ENCODE measurements at regions not wholly inside any gene's neighbourhood (a gene's known extent, or its start where the extent isn't known, plus 50 kb on each side); places are given as distances from the start of the nearest gene placed in this dataset.
A peak's percentile ranks its signal among the peaks of the same experiment; 100 is the strongest.

DNA sequence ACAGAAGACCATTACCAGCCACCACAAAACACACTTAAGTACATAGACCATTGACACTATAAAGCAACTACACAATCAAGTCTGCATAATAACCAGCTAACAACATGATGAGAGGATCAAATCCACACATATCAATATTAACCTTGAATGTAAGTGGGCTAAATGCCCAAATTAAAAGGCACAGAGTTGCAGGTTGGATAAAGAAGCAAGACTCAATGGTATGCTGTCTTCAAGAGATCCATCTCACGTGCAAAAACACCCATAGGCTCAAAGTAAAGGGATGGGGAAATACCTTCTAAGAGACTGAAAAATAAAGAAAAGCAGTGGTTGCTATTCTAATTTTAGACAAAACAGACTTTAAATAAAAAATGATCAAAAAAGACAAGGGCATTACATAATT, 113.6 kb upstream of the CD180 start:
- Histone ChIP-seq H3K36me3 (ENCODE audit: control insufficient read depth in 2 of 2, insufficient read depth in 1 of 2, low read length in 2 of 2) (no peaks in the 10 kb centered on the region), H3K9me3 (ENCODE audit: control insufficient read depth, insufficient read depth, low read depth, low read length) (no peaks in the 10 kb centered on the region), H3K4me1 (ENCODE audit: control insufficient read depth, insufficient read depth, low read length) (no peaks in the 10 kb centered on the region), H3K4me3 (ENCODE audit: low read depth, low read length) (no peak overlapping the region), H3K27ac (ENCODE audit: extremely low read depth, low read depth, low read length) (no peak overlapping the region)
- ChIA-PET CTCF (no interaction called here), POLR2A (no interaction called here)
- TF ChIP-seq SETDB1 (IDR thresholded peaks at IDR 0.05; ENCODE audit: insufficient read length, low read length) (peak; percentile 53), ZNF664 (tag by site-specific recombination; IDR thresholded peaks at IDR 0.05) (no peak), MZF1 (tag by site-specific recombination; IDR thresholded peaks at IDR 0.05; ENCODE audit: borderline replicate concordance) (no peak), ZNF292 (tag by site-specific recombination; IDR thresholded peaks at IDR 0.05; ENCODE audit: borderline replicate concordance, low read depth) (no peak), ZNF529 (tag by site-specific recombination; IDR thresholded peaks at IDR 0.05; ENCODE audit: insufficient replicate concordance) (peak; percentile 70)
- TF ChIP-seq, protein P1, sequence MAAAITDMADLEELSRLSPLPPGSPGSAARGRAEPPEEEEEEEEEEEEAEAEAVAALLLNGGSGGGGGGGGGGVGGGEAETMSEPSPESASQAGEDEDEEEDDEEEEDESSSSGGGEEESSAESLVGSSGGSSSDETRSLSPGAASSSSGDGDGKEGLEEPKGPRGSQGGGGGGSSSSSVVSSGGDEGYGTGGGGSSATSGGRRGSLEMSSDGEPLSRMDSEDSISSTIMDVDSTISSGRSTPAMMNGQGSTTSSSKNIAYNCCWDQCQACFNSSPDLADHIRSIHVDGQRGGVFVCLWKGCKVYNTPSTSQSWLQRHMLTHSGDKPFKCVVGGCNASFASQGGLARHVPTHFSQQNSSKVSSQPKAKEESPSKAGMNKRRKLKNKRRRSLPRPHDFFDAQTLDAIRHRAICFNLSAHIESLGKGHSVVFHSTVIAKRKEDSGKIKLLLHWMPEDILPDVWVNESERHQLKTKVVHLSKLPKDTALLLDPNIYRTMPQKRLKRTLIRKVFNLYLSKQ (tag by site-specific recombination; IDR thresholded peaks at IDR 0.05; ENCODE audit: borderline replicate concordance), result no peak

DNA sequence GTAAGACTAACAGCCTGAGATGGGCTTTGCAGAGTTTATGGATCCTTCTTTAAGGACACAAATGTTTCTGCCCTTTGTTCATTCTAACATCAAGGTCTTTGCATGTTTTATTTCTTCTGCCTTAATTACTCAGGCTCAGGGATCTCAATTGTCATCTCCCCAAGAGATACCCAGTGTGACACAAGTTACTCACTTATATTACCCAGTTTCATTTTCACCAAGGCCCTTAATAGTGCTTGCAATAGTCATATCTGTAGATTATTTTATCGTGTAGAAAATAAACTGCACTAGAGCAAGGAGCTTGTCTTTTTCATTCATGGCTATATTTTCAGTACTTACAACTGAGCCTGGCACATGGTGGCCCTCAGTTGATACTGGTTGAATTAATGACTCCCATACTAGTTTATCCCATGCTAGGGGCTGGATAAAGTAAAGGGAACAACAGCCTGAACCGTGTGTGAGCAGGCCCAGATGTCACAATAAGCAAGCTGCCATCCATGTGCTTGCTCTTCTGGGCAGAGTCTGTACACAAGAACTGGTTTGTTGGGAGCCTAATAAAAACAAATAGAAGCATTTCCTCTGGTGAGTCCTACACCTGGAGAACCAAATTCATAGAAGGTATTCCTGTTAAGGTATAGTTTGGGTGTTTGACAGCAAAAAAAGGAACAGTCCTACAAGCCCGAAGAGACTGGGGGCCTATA, 112.5 kb upstream of the CD180 start:
- ChIA-PET POLR2A (no interaction called here), CTCF (no interaction called here)
- H3K9me3 ChIP-seq (ENCODE audit: control insufficient read depth, insufficient read depth, low read depth, low read length), result no peaks in the 10 kb centered on the region
- no peaks in the 10 kb centered on the region for H3K36me3 ChIP-seq (ENCODE audit: control insufficient read depth in 2 of 2, insufficient read depth in 1 of 2, low read length in 2 of 2)
- H3K4me1 ChIP-seq (ENCODE audit: control insufficient read depth, insufficient read depth, low read length), result no peaks in the 10 kb centered on the region
- TF ChIP-seq, protein P2, sequence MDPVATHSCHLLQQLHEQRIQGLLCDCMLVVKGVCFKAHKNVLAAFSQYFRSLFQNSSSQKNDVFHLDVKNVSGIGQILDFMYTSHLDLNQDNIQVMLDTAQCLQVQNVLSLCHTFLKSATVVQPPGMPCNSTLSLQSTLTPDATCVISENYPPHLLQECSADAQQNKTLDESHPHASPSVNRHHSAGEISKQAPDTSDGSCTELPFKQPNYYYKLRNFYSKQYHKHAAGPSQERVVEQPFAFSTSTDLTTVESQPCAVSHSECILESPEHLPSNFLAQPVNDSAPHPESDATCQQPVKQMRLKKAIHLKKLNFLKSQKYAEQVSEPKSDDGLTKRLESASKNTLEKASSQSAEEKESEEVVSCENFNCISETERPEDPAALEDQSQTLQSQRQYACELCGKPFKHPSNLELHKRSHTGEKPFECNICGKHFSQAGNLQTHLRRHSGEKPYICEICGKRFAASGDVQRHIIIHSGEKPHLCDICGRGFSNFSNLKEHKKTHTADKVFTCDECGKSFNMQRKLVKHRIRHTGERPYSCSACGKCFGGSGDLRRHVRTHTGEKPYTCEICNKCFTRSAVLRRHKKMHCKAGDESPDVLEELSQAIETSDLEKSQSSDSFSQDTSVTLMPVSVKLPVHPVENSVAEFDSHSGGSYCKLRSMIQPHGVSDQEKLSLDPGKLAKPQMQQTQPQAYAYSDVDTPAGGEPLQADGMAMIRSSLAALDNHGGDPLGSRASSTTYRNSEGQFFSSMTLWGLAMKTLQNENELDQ (tag by site-specific recombination; IDR thresholded peaks at IDR 0.05; ENCODE audit: low read depth), result no peak
- TF ChIP-seq ZNF544 (tag by site-specific recombination; IDR thresholded peaks at IDR 0.05) (no peak), ZNF777 (tag by site-specific recombination; IDR thresholded peaks at IDR 0.05; ENCODE audit: borderline replicate concordance) (no peak), SCRT1 (tag by site-specific recombination; IDR thresholded peaks at IDR 0.05; ENCODE audit: borderline replicate concordance) (no peak), ZNF521 (tag by site-specific recombination; IDR thresholded peaks at IDR 0.05) (no peak)
- TF ChIP-seq, protein P3, sequence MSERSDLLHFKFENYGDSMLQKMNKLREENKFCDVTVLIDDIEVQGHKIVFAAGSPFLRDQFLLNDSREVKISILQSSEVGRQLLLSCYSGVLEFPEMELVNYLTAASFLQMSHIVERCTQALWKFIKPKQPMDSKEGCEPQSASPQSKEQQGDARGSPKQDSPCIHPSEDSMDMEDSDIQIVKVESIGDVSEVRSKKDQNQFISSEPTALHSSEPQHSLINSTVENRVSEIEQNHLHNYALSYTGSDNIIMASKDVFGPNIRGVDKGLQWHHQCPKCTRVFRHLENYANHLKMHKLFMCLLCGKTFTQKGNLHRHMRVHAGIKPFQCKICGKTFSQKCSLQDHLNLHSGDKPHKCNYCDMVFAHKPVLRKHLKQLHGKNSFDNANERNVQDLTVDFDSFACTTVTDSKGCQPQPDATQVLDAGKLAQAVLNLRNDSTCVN (tag by site-specific recombination; optimal IDR thresholded peaks at IDR 0.05), result no peak
- no peak overlapping the region for H3K4me3 ChIP-seq (ENCODE audit: low read depth, low read length)
- H3K27ac ChIP-seq (ENCODE audit: extremely low read depth, low read depth, low read length), result no peak overlapping the region

DNA sequence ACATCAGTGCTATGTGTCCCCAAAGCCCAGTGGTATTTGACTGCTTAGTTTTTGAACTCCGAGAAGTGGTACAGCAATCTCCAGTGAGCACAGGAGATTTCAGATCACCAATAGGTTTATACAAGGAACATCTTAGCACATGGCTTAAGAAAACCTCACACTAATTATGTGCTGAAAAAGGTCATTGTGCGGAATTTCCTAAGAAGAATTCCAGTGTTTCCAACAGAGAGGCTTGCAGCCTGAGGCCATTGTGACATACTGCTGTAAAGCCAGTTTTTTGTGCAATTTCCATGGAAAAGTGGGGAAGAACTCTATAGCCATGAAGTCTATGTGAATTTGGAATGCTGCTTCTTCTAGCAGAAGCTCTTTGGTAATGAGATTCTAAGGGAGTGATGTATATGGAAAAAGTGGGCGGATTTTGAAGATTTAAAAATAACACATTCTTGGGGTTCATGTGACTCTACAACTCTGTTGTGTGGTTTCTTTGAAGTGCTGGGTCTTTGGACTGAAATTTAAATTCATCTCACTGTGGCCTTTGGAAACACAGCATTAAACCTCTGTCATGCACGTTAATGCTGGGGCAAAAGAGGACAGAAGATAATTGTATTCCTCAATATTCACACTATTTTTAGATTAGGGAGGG, 110.5 kb upstream of the CD180 start:
- Histone ChIP-seq H3K9me3 (ENCODE audit: control insufficient read depth, insufficient read depth, low read depth, low read length) (no peaks in the 10 kb centered on the region), H3K4me3 (ENCODE audit: low read depth, low read length) (no peak overlapping the region), H3K27ac (ENCODE audit: extremely low read depth, low read depth, low read length) (no peak overlapping the region), H3K4me1 (ENCODE audit: control insufficient read depth, insufficient read depth, low read length) (no peaks in the 10 kb centered on the region), H3K36me3 (ENCODE audit: control insufficient read depth in 2 of 2, insufficient read depth in 1 of 2, low read length in 2 of 2) (no peaks in the 10 kb centered on the region)
- ChIA-PET POLR2A (no interaction called here), CTCF (no interaction called here)
- TF ChIP-seq ZNF132 (tag by site-specific recombination; IDR thresholded peaks at IDR 0.05; ENCODE audit: borderline replicate concordance), result no peak
- TF ChIP-seq ZNF624 (tag by site-specific recombination; IDR thresholded peaks at IDR 0.05), result no peak
- TF ChIP-seq ZBTB7A (tag by site-specific recombination; IDR thresholded peaks at IDR 0.05; ENCODE audit: low read depth), result no peak
- no peak for TF ChIP-seq ZNF175 (tag by site-specific recombination; IDR thresholded peaks at IDR 0.05)
- no peak for TF ChIP-seq ZNF19 (tag by site-specific recombination; IDR thresholded peaks at IDR 0.05; ENCODE audit: low read depth)
- no peak for TF ChIP-seq ZNF670 (tag by site-specific recombination; IDR thresholded peaks at IDR 0.05; ENCODE audit: low read depth)
- TF ChIP-seq, protein P4, sequence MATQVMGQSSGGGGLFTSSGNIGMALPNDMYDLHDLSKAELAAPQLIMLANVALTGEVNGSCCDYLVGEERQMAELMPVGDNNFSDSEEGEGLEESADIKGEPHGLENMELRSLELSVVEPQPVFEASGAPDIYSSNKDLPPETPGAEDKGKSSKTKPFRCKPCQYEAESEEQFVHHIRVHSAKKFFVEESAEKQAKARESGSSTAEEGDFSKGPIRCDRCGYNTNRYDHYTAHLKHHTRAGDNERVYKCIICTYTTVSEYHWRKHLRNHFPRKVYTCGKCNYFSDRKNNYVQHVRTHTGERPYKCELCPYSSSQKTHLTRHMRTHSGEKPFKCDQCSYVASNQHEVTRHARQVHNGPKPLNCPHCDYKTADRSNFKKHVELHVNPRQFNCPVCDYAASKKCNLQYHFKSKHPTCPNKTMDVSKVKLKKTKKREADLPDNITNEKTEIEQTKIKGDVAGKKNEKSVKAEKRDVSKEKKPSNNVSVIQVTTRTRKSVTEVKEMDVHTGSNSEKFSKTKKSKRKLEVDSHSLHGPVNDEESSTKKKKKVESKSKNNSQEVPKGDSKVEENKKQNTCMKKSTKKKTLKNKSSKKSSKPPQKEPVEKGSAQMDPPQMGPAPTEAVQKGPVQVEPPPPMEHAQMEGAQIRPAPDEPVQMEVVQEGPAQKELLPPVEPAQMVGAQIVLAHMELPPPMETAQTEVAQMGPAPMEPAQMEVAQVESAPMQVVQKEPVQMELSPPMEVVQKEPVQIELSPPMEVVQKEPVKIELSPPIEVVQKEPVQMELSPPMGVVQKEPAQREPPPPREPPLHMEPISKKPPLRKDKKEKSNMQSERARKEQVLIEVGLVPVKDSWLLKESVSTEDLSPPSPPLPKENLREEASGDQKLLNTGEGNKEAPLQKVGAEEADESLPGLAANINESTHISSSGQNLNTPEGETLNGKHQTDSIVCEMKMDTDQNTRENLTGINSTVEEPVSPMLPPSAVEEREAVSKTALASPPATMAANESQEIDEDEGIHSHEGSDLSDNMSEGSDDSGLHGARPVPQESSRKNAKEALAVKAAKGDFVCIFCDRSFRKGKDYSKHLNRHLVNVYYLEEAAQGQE (tag by site-specific recombination; IDR thresholded peaks at IDR 0.05), result no peak
- TF ChIP-seq ZNF239 (tag by site-specific recombination; IDR thresholded peaks at IDR 0.05), result no peak
- no peak for TF ChIP-seq ZNF530 (tag by site-specific recombination; IDR thresholded peaks at IDR 0.05; ENCODE audit: low read depth)
- TF ChIP-seq ZNF10 (tag by site-specific recombination; IDR thresholded peaks at IDR 0.05), result no peak
- TF ChIP-seq ZBTB1 (tag by site-specific recombination; IDR thresholded peaks at IDR 0.05), result no peak

Measured in HEK293 (cell line).